ENCODE measurements at regions not wholly inside any gene's neighbourhood (a gene's known extent, or its start where the extent isn't known, plus 50 kb on each side); places are given as distances from the start of the nearest gene placed in this dataset.

DNA sequence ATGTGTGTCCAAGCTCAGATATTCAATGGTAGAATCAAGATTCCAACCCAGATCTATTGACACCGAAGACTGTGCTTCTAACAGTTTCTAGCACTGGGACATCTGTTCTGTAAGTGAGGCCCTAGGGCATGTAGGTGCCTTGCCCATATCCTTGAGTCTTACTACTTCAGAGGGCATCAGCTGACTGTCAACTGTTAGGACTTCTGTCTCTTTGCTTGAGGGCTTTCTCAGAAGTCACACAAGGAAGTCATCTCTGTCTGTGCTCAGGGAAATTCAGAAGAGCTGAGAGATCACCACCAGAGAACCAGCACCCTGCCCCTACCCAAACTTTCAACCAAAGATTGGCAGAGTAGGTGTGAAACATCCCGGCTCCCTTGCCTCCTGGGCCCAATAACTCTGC, 403.6 kb upstream of the PROK2 start:
- H3K27me3 ChIP-seq (ENCODE audit: control insufficient read depth, insufficient read depth, low read length) = no peaks in the 10 kb centered on the region
- no peaks in the 10 kb centered on the region for H3K9me3 ChIP-seq (ENCODE audit: control insufficient read depth, insufficient read depth, low read length)
- H3K36me3 ChIP-seq (ENCODE audit: control insufficient read depth, insufficient read depth, low read length) = no peaks in the 10 kb centered on the region
- no peaks in the 10 kb centered on the region for H3K4me1 ChIP-seq (ENCODE audit: control insufficient read depth, insufficient read depth, low read length)
- no CpG with 5 or more reads among the region's 2 CpGs for WGBS (ENCODE audit: insufficient coverage, insufficient read length)
- DNase-seq (ENCODE audit: low read depth, low spot score) = no peak
- H3K4me3 ChIP-seq (ENCODE audit: low read length) = no peak overlapping the region
- no peak overlapping the region for H3K27ac ChIP-seq (ENCODE audit: low read length)

DNA sequence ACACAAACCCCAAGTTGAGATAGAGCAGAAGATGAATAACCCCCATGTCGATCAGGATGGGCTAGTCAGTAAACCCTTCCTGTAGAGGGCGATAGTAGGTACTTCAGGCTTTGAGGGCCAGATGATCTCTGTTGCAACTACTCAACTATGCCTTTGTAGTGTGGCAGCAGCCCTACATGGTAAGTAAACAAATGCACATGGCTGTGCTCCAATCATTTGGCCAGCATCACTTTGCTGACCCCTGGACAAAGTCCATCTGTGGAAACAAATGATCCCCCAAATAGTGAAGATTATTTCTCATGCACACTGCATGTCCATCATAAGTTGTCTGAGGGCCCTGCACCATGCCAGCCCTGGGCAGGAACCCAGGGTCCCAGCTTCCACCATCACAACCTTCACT, 402.2 kb upstream of the PROK2 start:
- Histone ChIP-seq H3K9me3 (ENCODE audit: control insufficient read depth, insufficient read depth, low read length) (no peaks in the 10 kb centered on the region), H3K27me3 (ENCODE audit: control insufficient read depth, insufficient read depth, low read length) (no peaks in the 10 kb centered on the region), H3K4me3 (ENCODE audit: low read length) (no peak overlapping the region), H3K36me3 (ENCODE audit: control insufficient read depth, insufficient read depth, low read length) (no peaks in the 10 kb centered on the region), H3K4me1 (ENCODE audit: control insufficient read depth, insufficient read depth, low read length) (no peaks in the 10 kb centered on the region), H3K27ac (ENCODE audit: low read length) (no peak overlapping the region)
- DNase-seq (ENCODE audit: low read depth, low spot score) = peak; percentile 35
- WGBS (ENCODE audit: insufficient coverage, insufficient read length) = no CpG with 5 or more reads among the region's 2 CpGs

DNA sequence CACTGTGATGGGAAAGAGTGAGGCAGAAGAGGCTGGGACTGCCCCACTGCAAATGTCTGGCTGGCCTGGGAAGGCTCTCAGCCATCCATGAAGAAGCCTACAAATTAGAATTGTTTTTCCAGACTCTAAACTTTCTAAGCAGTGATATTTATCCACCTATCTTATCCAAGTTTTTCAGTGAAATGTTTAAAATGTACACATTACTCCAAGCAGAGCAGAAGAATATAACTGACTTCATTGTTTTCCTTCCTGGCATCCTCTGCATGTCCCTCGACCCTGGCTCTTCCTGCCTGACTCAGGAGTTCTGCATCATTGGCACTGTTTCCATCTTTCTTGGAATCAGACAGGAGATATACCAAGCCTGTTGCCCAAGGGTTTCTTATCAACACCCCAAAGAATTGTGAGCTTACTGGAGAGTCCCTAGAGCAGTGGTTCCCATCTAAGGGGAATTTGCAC, 401.5 kb upstream of the PROK2 start:
- Histone ChIP-seq H3K27me3 (ENCODE audit: control insufficient read depth, insufficient read depth, low read length) (no peaks in the 10 kb centered on the region), H3K9me3 (ENCODE audit: control insufficient read depth, insufficient read depth, low read length) (no peaks in the 10 kb centered on the region), H3K36me3 (ENCODE audit: control insufficient read depth, insufficient read depth, low read length) (no peaks in the 10 kb centered on the region), H3K4me3 (ENCODE audit: low read length) (no peak overlapping the region), H3K27ac (ENCODE audit: low read length) (no peak overlapping the region), H3K4me1 (ENCODE audit: control insufficient read depth, insufficient read depth, low read length) (no peaks in the 10 kb centered on the region)
- WGBS (ENCODE audit: insufficient coverage, insufficient read length) = no CpG with 5 or more reads among the region's 1 CpG
- no peak for DNase-seq (ENCODE audit: low read depth, low spot score)

DNA sequence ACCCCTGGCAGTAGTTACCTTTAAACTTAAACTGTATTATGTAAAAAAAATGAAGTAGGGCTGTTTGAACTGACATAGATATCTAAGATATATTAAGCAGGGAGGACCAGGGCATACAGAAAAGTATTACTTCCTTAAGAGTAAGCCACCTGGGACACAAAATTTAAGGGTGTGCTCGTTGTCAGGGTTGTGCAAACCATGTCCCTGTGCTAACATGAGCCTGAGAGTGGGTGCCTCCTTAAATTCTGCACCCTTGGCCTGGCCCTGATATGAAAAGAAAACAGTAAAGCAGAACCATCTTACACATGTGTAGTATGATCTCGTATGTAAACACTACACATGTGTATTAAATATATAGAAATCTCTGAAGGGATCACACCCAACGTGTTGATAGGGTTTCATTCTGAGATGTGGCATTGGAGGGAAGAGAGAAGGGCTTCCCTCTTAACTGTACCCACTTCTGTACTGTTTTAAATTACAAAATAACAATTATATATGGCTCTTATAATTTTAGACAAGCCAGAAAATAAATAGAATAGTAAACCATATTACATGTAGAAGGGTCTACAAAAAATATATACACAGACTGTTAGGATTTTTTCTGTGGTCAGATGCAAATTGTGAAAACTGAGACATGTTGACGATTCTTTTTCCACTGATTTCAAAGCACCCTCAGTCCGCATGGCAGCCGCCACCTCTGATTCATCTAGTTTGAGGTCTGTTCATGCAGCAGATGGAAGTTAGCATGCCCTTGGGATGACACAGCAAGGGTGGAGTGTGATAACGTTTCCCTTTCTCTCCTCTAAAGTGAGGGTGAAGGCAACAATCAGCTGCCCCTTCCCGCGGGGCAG, 400.8 kb upstream of the PROK2 start:
- no peak overlapping the region for H3K27ac ChIP-seq (ENCODE audit: low read length)
- H3K36me3 ChIP-seq (ENCODE audit: control insufficient read depth, insufficient read depth, low read length) = no peaks in the 10 kb centered on the region
- WGBS (ENCODE audit: insufficient coverage, insufficient read length) = no CpG with 5 or more reads among the region's 9 CpGs
- H3K4me1 ChIP-seq (ENCODE audit: control insufficient read depth, insufficient read depth, low read length) = no peaks in the 10 kb centered on the region
- no peak for DNase-seq (ENCODE audit: low read depth, low spot score)
- no peaks in the 10 kb centered on the region for H3K9me3 ChIP-seq (ENCODE audit: control insufficient read depth, insufficient read depth, low read length)
- no peaks in the 10 kb centered on the region for H3K27me3 ChIP-seq (ENCODE audit: control insufficient read depth, insufficient read depth, low read length)
- no peak overlapping the region for H3K4me3 ChIP-seq (ENCODE audit: low read length)

DNA sequence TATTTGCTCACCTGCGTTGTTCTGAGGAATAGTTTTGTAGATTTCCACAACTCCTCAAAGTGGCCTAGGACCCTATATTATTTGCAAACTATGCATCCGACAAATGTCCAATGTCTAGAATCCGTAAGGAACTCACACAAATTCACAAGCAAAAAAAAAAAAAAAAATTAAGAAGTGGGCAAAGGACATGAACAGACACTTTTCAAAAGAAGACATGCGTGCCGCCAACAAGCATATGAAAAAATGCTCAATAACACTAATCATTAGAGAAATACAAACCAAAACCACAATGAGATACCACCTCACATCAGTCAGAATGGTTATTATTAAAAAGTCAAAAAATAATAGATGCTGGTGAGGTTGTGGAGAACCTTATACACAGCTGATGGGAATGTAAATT, 398.5 kb upstream of the PROK2 start:
- DNase-seq (ENCODE audit: low read depth, low spot score) = no peak
- no CpG with 5 or more reads among the region's 5 CpGs for WGBS (ENCODE audit: insufficient coverage, insufficient read length)
- no peak overlapping the region for H3K4me3 ChIP-seq (ENCODE audit: low read length)
- no peaks in the 10 kb centered on the region for H3K27me3 ChIP-seq (ENCODE audit: control insufficient read depth, insufficient read depth, low read length)
- H3K4me1 ChIP-seq (ENCODE audit: control insufficient read depth, insufficient read depth, low read length) = no peaks in the 10 kb centered on the region
- no peaks in the 10 kb centered on the region for H3K9me3 ChIP-seq (ENCODE audit: control insufficient read depth, insufficient read depth, low read length)
- no peaks in the 10 kb centered on the region for H3K36me3 ChIP-seq (ENCODE audit: control insufficient read depth, insufficient read depth, low read length)
- no peak overlapping the region for H3K27ac ChIP-seq (ENCODE audit: low read length)

DNA sequence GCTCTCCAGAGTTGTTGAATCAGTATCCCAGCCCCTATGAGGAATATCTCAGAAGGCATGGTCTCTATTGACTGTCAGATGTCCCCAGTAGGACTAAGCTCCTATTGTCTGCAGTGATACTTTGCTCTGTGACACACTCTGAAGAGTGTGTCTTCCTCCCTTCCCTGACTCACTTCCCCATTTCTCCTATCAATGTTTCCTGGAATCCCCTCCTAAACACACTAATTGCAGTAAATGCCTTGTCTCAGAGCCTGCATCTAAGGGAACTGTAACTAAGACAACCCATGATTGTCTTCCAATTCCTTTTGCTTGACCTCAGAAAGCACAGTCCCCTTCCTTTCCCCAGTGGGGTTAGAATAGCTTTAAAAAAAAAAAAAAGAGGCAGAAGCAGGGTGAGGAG, 397.3 kb upstream of the PROK2 start:
- Histone ChIP-seq H3K36me3 (ENCODE audit: control insufficient read depth, insufficient read depth, low read length) (no peaks in the 10 kb centered on the region), H3K27me3 (ENCODE audit: control insufficient read depth, insufficient read depth, low read length) (no peaks in the 10 kb centered on the region), H3K4me1 (ENCODE audit: control insufficient read depth, insufficient read depth, low read length) (no peaks in the 10 kb centered on the region), H3K27ac (ENCODE audit: low read length) (no peak overlapping the region), H3K9me3 (ENCODE audit: control insufficient read depth, insufficient read depth, low read length) (no peaks in the 10 kb centered on the region), H3K4me3 (ENCODE audit: low read length) (no peak overlapping the region)
- DNase-seq (ENCODE audit: low read depth, low spot score) = no peak

DNA sequence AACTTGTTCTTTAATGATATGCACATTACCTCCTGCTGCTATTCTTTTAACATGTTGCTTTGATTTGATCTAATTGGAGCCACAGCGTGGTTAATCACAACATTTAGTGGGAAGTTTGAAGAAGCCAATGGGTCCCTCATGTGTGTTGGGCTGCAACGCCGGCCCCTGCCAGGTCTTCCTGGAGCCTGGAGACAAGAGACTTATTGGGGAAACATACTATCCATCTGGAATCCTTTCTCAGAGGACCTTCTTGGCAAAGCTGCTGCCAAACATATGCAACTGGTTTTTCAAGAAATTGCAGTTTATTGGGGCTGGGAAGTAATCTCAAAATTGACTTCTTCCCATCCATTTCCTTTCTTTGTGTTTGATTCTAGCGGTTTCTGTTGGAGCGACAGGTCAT, 396.3 kb upstream of the PROK2 start:
- H3K27me3 ChIP-seq (ENCODE audit: control insufficient read depth, insufficient read depth, low read length) = no peaks in the 10 kb centered on the region
- H3K4me1 ChIP-seq (ENCODE audit: control insufficient read depth, insufficient read depth, low read length) = no peaks in the 10 kb centered on the region
- no peak overlapping the region for H3K4me3 ChIP-seq (ENCODE audit: low read length)
- H3K9me3 ChIP-seq (ENCODE audit: control insufficient read depth, insufficient read depth, low read length) = no peaks in the 10 kb centered on the region
- H3K27ac ChIP-seq (ENCODE audit: low read length) = no peak overlapping the region
- DNase-seq (ENCODE audit: low read depth, low spot score) = no peak
- H3K36me3 ChIP-seq (ENCODE audit: control insufficient read depth, insufficient read depth, low read length) = no peaks in the 10 kb centered on the region
- WGBS (ENCODE audit: insufficient coverage, insufficient read length) = no CpG with 5 or more reads among the region's 5 CpGs

DNA sequence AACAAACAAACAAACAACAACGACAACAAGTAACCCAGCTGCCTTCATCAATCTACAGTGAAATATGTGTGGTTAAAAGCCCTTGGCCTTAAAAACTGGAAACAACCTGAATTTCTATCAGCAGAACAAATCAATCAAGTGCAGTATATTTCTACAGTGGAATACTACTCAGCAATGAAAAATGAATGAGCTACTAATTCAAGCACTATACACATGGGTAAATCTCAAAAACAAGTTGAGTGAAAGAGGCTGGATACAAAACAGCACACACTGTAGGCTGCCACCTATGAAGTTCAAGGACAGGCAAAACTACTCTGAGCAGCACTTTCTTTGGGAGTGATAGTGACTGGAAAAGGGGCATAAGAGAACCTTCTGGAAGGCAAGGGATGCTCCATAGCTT, 395.5 kb upstream of the PROK2 start:
- Histone ChIP-seq H3K36me3 (ENCODE audit: control insufficient read depth, insufficient read depth, low read length) (no peaks in the 10 kb centered on the region), H3K4me1 (ENCODE audit: control insufficient read depth, insufficient read depth, low read length) (no peaks in the 10 kb centered on the region), H3K27ac (ENCODE audit: low read length) (no peak overlapping the region), H3K27me3 (ENCODE audit: control insufficient read depth, insufficient read depth, low read length) (no peaks in the 10 kb centered on the region), H3K4me3 (ENCODE audit: low read length) (no peak overlapping the region), H3K9me3 (ENCODE audit: control insufficient read depth, insufficient read depth, low read length) (no peaks in the 10 kb centered on the region)
- WGBS (ENCODE audit: insufficient coverage, insufficient read length) = no CpG with 5 or more reads among the region's 1 CpG
- no peak for DNase-seq (ENCODE audit: low read depth, low spot score)

DNA sequence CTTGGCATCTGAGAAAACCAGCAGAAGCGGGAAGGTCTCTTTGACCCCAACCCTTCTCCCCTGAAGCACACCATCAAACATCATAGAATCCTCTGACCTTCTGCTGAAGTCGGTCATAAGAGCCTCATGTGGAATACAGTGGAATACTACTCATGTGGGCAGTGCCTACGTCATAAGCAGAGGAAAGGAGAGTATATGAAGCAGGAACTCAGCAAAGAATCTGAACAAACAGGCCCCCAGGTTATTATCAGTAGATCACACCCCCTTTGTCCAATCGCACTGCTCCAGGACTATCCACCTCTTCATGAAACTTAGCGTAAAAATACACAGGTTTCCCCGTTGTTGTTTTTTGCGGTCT, 394.1 kb upstream of the PROK2 start:
- H3K9me3 ChIP-seq (ENCODE audit: control insufficient read depth, insufficient read depth, low read length) = no peaks in the 10 kb centered on the region
- H3K4me3 ChIP-seq (ENCODE audit: low read length) = no peak overlapping the region
- DNase-seq (ENCODE audit: low read depth, low spot score) = no peak
- WGBS (ENCODE audit: insufficient coverage, insufficient read length) = no CpG with 5 or more reads among the region's 7 CpGs
- no peaks in the 10 kb centered on the region for H3K27me3 ChIP-seq (ENCODE audit: control insufficient read depth, insufficient read depth, low read length)
- no peaks in the 10 kb centered on the region for H3K36me3 ChIP-seq (ENCODE audit: control insufficient read depth, insufficient read depth, low read length)
- no peaks in the 10 kb centered on the region for H3K4me1 ChIP-seq (ENCODE audit: control insufficient read depth, insufficient read depth, low read length)
- no peak overlapping the region for H3K27ac ChIP-seq (ENCODE audit: low read length)

DNA sequence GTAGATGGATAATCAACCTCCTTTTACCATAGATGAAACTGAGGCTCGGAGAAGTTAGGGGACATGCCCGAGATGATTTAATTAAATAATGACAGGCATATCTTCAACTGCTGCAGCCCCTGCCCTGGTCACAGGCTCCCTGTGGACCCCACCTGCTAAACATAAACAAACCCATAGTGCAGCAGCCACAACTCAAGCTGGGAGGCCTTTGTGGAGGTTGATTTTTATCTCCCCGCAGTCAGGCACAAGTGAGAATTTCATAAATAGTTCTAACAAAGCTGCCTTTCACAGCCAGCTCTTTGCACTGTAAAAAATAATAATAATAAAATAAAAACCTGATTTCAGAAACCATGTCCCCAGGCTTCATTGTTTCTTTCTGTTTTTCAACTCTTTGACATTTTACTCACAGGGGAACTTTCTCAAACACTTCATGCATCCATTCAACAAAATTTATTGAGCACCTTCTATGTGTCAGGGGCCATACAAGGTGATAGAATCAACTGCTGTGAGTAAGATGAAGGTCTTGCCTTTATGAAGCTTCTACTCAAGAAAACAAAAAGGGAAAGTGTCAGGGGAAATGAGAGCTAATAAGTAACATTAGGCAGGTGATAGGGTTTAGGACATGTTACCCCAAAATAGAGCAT, 393.6 kb upstream of the PROK2 start:
- WGBS (ENCODE audit: insufficient coverage, insufficient read length) = no CpG with 5 or more reads among the region's 3 CpGs
- H3K27me3 ChIP-seq (ENCODE audit: control insufficient read depth, insufficient read depth, low read length) = no peaks in the 10 kb centered on the region
- DNase-seq (ENCODE audit: low read depth, low spot score) = no peak
- no peak overlapping the region for H3K4me3 ChIP-seq (ENCODE audit: low read length)
- no peaks in the 10 kb centered on the region for H3K36me3 ChIP-seq (ENCODE audit: control insufficient read depth, insufficient read depth, low read length)
- H3K27ac ChIP-seq (ENCODE audit: low read length) = no peak overlapping the region
- H3K4me1 ChIP-seq (ENCODE audit: control insufficient read depth, insufficient read depth, low read length) = no peaks in the 10 kb centered on the region
- H3K9me3 ChIP-seq (ENCODE audit: control insufficient read depth, insufficient read depth, low read length) = no peaks in the 10 kb centered on the region

Measured in iPS DF 6.9 (cell line).